Vagina (tissue), 2 donors: ENCODE measurements at regions not wholly inside any gene's neighbourhood (a gene's known extent, or its start where the extent isn't known, plus 50 kb on each side); places are given as distances from the start of the nearest gene placed in this dataset.

Experiments used
- DNase-seq, 2 donors: peaks; one replicate each; pipeline ENCODE4 v3.0.0-alpha.2; 2017; ENCODE audit errors: extremely low spot score in 2 of 2
- H3K27ac ChIP-seq: fragments of 200-600 bp; sonication (generic); one replicate; pipeline ENCODE4 v1.5.1; 2019
- H3K27me3 ChIP-seq: fragments of 200-600 bp; sonication (generic); one replicate; pipeline ENCODE4 v1.5.1; 2019
- H3K36me3 ChIP-seq, 2 donors: fragments of 200-600 bp; sonication (generic); one replicate each; pipeline ENCODE4 v1.5.1; 2017 to 2019
- H3K4me1 ChIP-seq: fragments of 200-600 bp; sonication (generic); one replicate; pipeline ENCODE4 v1.5.1; 2019
- H3K4me3 ChIP-seq, 2 donors: fragments of 200-600 bp; sonication (generic); 1 replicate in 1 of 2; 2 replicates in 1 of 2; pipeline ENCODE4 v1.5.1; 2016 to 2019
- H3K9me3 ChIP-seq: fragments of 200-600 bp; sonication (generic); one replicate; pipeline ENCODE4 v1.5.1; 2019
- POLR2A ChIP-seq, 2 donors: fragments of 450-650 bp; IDR thresholded peaks; one replicate each; pipeline ENCODE4 v1.6.1; 2017; ENCODE audit warnings: antibody characterized with exemption in 2 of 2, mild to moderate bottlenecking in 2 of 2, moderate library complexity in 2 of 2
- POLR2AphosphoS5 ChIP-seq, 2 donors: sonication (generic); formaldehyde crosslinking; IDR thresholded peaks; one replicate each; pipeline ENCODE4 v1.9.0; 2017; ENCODE audit warnings: antibody characterized with exemption in 2 of 2, mild to moderate bottlenecking in 2 of 2, low read depth in 1 of 2; ENCODE audit not compliant: insufficient read depth in 1 of 2
- intact Hi-C: fragments of 100-400 bp; cut with DNase I; formaldehyde crosslinking; loops from one replicate; pipeline ENCODE4 v1.15.1; 2023
- TF ChIP-seq, protein P1 (sequence below), 3 experiments: fragments of 450-650 bp in 2 of 3; fragments of 200-600 bp in 1 of 3; sonication (generic) in 1 of 3; IDR thresholded peaks; one replicate each; pipeline ENCODE4 v1.5.1; 2017 to 2019; ENCODE audit warnings: antibody characterized with exemption in 3 of 3, mild to moderate bottlenecking in 2 of 3, moderate library complexity in 2 of 3

GRCh38 chr3:159775372-159775961, 213.2 kb upstream of the IL12A start:
- Histone ChIP-seq H3K4me1 (peaks cover 14% of the 10 kb centered on the region), H3K4me3 (no peak overlapping the region), H3K9me3 (no peaks in the 10 kb centered on the region), H3K27ac (peak overlapping the region; percentile 71), H3K36me3 (no peaks in the 10 kb centered on the region), H3K27me3 (no peaks in the 10 kb centered on the region)
- DNase-seq: no peak
- TF ChIP-seq POLR2A (IDR thresholded peaks at IDR 0.05) (no peak), POLR2AphosphoS5 (IDR thresholded peaks at IDR 0.05; ENCODE audit: insufficient read depth in 1 of 2, low read depth in 1 of 2) (peak; percentile 63 to 92)
- TF ChIP-seq, protein P1, sequence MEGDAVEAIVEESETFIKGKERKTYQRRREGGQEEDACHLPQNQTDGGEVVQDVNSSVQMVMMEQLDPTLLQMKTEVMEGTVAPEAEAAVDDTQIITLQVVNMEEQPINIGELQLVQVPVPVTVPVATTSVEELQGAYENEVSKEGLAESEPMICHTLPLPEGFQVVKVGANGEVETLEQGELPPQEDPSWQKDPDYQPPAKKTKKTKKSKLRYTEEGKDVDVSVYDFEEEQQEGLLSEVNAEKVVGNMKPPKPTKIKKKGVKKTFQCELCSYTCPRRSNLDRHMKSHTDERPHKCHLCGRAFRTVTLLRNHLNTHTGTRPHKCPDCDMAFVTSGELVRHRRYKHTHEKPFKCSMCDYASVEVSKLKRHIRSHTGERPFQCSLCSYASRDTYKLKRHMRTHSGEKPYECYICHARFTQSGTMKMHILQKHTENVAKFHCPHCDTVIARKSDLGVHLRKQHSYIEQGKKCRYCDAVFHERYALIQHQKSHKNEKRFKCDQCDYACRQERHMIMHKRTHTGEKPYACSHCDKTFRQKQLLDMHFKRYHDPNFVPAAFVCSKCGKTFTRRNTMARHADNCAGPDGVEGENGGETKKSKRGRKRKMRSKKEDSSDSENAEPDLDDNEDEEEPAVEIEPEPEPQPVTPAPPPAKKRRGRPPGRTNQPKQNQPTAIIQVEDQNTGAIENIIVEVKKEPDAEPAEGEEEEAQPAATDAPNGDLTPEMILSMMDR (IDR thresholded peaks at IDR 0.05): no peak
- intact Hi-C loops: no loop called here

DNA sequence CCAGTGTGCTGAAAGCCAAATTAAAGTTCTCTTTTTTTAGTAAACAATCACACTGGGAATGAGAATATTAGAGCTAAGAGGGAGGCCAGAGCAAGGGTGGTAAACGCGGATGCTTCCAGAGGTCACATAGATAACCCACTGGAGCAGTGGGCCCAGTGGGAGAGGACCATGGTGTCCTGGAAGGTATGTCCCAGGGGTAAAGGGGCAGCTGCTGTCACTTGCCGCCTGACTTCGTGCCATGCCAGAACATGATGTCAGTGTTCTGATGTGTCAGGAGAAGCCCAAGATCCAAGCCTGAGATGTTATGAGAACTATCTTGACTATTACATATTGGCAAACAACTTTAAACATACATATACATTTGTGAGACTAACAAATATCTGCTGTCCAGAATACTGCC, 211.9 kb upstream of the IL12A start:
- H3K36me3 ChIP-seq: no peaks in the 10 kb centered on the region
- peaks cover 14% of the 10 kb centered on the region for H3K4me1 ChIP-seq
- no peaks in the 10 kb centered on the region for H3K27me3 ChIP-seq
- no peak for DNase-seq
- no peak overlapping the region for H3K4me3 ChIP-seq
- intact Hi-C loops: no loop called here
- H3K27ac ChIP-seq: peak overlapping the region; percentile 71
- H3K9me3 ChIP-seq: no peaks in the 10 kb centered on the region
- no peak for TF ChIP-seq POLR2AphosphoS5 (IDR thresholded peaks at IDR 0.05; ENCODE audit: insufficient read depth in 1 of 2, low read depth in 1 of 2)
- TF ChIP-seq, protein P1 (IDR thresholded peaks at IDR 0.05): no peak
- TF ChIP-seq POLR2A (IDR thresholded peaks at IDR 0.05): no peak

DNA sequence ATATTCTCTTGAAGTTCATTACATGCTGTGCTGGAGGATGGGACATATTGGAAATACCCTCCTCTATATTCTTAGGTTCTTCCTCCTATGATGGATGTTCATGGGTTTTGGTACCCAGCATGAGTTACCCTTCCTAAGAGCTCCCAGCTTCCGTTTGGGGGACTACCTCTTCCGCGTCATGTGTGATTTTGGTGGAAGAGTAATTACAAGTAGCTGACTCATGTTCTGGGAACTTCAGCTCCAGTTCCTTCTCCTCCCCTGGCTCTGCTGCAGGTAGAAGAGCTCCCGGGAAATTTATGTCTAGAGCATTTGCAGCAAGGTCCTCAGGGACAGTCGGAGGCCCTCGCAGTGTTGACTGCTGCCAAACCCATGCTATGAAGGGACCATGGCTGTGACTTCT, 208.8 kb upstream of the IL12A start:
- Histone ChIP-seq H3K9me3 (no peaks in the 10 kb centered on the region), H3K36me3 (no peaks in the 10 kb centered on the region), H3K4me3 (no peak overlapping the region), H3K4me1 (peaks cover 14% of the 10 kb centered on the region), H3K27ac (no peak overlapping the region), H3K27me3 (no peaks in the 10 kb centered on the region)
- no peak for DNase-seq
- TF ChIP-seq, protein P1 (IDR thresholded peaks at IDR 0.05): no peak
- TF ChIP-seq POLR2A (IDR thresholded peaks at IDR 0.05) (no peak), POLR2AphosphoS5 (IDR thresholded peaks at IDR 0.05; ENCODE audit: insufficient read depth in 1 of 2, low read depth in 1 of 2) (no peak)
- intact Hi-C loops: no loop called here

DNA sequence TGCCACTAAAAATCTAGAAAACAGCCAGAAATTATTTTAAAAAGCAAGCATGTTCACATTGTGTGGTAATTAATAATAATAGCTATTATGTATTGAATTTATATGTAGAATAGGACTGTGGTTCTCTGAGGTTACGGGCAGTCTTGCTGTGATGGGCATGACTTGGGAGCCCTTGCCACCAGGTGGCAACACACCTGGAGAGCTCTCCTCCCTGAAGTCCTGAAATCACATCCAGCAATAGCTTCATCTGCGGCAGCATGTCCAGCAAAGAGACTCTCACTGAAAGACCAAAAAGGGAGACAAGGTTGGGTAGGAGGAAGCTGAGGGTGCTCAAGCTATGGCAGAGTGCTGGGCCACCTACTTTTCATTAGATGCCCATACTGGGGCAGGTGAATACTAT, 206.8 kb upstream of the IL12A start:
- H3K4me1 ChIP-seq: peaks cover 1% of the 10 kb centered on the region
- DNase-seq: no peak
- no peaks in the 10 kb centered on the region for H3K36me3 ChIP-seq
- H3K9me3 ChIP-seq: no peaks in the 10 kb centered on the region
- intact Hi-C loops: no loop called here
- TF ChIP-seq, protein P1 (IDR thresholded peaks at IDR 0.05): no peak
- TF ChIP-seq POLR2A (IDR thresholded peaks at IDR 0.05) (no peak), POLR2AphosphoS5 (IDR thresholded peaks at IDR 0.05; ENCODE audit: insufficient read depth in 1 of 2, low read depth in 1 of 2) (no peak)
- no peak overlapping the region for H3K27ac ChIP-seq
- H3K27me3 ChIP-seq: no peaks in the 10 kb centered on the region
- H3K4me3 ChIP-seq: no peak overlapping the region

- DNase-seq: no peak
- Histone ChIP-seq H3K27me3 (no peaks in the 10 kb centered on the region), H3K4me3 (no peak overlapping the region), H3K4me1 (peaks cover 11% of the 10 kb centered on the region), H3K36me3 (no peaks in the 10 kb centered on the region), H3K27ac (no peak overlapping the region), H3K9me3 (no peaks in the 10 kb centered on the region)
- TF ChIP-seq POLR2A (IDR thresholded peaks at IDR 0.05) (no peak), POLR2AphosphoS5 (IDR thresholded peaks at IDR 0.05; ENCODE audit: insufficient read depth in 1 of 2, low read depth in 1 of 2) (no peak)
- TF ChIP-seq, protein P1 (IDR thresholded peaks at IDR 0.05): no peak
- intact Hi-C loops: no loop called here
Observed at GRCh38 chr3:159782724-159783421, 205.8 kb upstream of the IL12A start.
